Breast epithelium (tissue), 4 donors: ENCODE measurements at regions not wholly inside any gene's neighbourhood (a gene's known extent, or its start where the extent isn't known, plus 50 kb on each side); places are given as distances from the start of the nearest gene placed in this dataset.

Source experiments
- DNase-seq, 2 donors: peaks; one replicate each; pipeline ENCODE4 v3.0.0-alpha.2; 2019; ENCODE audit warnings: low spot score in 2 of 2
- H3K27ac ChIP-seq, 2 donors: fragments of 200-600 bp; sonication (generic) in 1 of 2; one replicate each; pipeline ENCODE4 v1.5.1; 2016 to 2019; ENCODE audit warnings: mild to moderate bottlenecking in 1 of 2
- H3K27me3 ChIP-seq, 2 donors: fragments of 200-600 bp; sonication (generic) in 1 of 2; one replicate each; pipeline versions ENCODE4 v1.5.1 to v1.6.0; 2017 to 2019; ENCODE audit warnings: control low read depth in 1 of 2, mild to moderate bottlenecking in 1 of 2
- H3K36me3 ChIP-seq: fragments of 200-600 bp; one replicate; pipeline ENCODE4 v1.5.1; 2019
- H3K4me1 ChIP-seq, 2 donors: fragments of 200-600 bp; sonication (generic); one replicate each; pipeline ENCODE4 v1.5.1; 2016 to 2019; ENCODE audit warnings: control low read depth in 1 of 2
- H3K4me3 ChIP-seq, 3 donors: fragments of 200-600 bp; sonication (generic); 1 replicate in 2 of 3; 2 replicates in 1 of 3; pipeline ENCODE4 v1.5.1; 2016 to 2019; ENCODE audit warnings: mild to moderate bottlenecking in 3 of 3, moderate library complexity in 2 of 3
- H3K9me3 ChIP-seq, 2 donors: fragments of 200-600 bp; sonication (generic) in 1 of 2; one replicate each; pipeline ENCODE4 v1.5.1; 2016 to 2019; ENCODE audit warnings: control low read depth in 1 of 2
- POLR2A ChIP-seq: fragments of 450-650 bp; IDR thresholded peaks from one replicate; pipeline ENCODE4 v1.6.1; 2016; ENCODE audit warnings: antibody characterized with exemption, mild to moderate bottlenecking, moderate library complexity
- POLR2AphosphoS5 ChIP-seq, 3 donors: sonication (generic); formaldehyde crosslinking; IDR thresholded peaks; one replicate each; pipeline ENCODE4 v1.6.1; 2017; ENCODE audit warnings: antibody characterized with exemption in 3 of 3
- intact Hi-C: fragments of 100-400 bp; cut with DNase I; formaldehyde crosslinking; loops from one replicate; pipeline ENCODE4 v1.15.1; 2023; ENCODE audit warnings: low total_unique reads
- TF ChIP-seq, protein P1 (sequence below), 3 donors: fragments of 450-650 bp; IDR thresholded peaks; one replicate each; pipeline ENCODE4 v1.5.1; 2016 to 2017; ENCODE audit warnings: antibody characterized with exemption in 3 of 3, mild to moderate bottlenecking in 3 of 3, moderate library complexity in 3 of 3

DNA sequence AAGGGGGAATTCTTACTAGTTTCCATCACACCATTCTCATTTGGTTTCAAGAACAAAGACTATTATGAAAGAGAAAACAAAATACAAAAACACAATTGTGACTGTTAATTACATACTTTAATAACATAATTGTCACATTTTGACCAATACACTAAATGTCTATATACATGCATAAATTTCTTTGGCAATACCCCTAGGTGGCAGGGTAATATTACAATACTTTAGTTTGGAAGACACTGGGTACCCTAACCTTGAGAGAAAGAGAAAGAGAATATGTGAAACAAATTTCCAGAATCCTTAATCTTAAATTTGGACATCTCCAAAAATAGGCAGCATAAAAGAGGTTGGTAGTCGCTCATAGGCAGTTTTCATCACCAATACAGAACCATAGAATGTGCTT lies 619.6 kb upstream of the ADAMTS16 start:
- H3K36me3 ChIP-seq: no peaks in the 10 kb centered on the region
- H3K9me3 ChIP-seq: no peaks in the 10 kb centered on the region
- no peak overlapping the region for H3K27ac ChIP-seq
- TF ChIP-seq, protein P1, sequence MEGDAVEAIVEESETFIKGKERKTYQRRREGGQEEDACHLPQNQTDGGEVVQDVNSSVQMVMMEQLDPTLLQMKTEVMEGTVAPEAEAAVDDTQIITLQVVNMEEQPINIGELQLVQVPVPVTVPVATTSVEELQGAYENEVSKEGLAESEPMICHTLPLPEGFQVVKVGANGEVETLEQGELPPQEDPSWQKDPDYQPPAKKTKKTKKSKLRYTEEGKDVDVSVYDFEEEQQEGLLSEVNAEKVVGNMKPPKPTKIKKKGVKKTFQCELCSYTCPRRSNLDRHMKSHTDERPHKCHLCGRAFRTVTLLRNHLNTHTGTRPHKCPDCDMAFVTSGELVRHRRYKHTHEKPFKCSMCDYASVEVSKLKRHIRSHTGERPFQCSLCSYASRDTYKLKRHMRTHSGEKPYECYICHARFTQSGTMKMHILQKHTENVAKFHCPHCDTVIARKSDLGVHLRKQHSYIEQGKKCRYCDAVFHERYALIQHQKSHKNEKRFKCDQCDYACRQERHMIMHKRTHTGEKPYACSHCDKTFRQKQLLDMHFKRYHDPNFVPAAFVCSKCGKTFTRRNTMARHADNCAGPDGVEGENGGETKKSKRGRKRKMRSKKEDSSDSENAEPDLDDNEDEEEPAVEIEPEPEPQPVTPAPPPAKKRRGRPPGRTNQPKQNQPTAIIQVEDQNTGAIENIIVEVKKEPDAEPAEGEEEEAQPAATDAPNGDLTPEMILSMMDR (IDR thresholded peaks at IDR 0.05): no peak
- TF ChIP-seq POLR2A: no peak
- no peak for TF ChIP-seq POLR2AphosphoS5 (IDR thresholded peaks at IDR 0.05)
- intact Hi-C loops: no loop called here
- H3K4me1 ChIP-seq: no peaks in the 10 kb centered on the region
- no peak overlapping the region for H3K4me3 ChIP-seq
- H3K27me3 ChIP-seq: no peaks in the 10 kb centered on the region
- no peak for DNase-seq

DNA sequence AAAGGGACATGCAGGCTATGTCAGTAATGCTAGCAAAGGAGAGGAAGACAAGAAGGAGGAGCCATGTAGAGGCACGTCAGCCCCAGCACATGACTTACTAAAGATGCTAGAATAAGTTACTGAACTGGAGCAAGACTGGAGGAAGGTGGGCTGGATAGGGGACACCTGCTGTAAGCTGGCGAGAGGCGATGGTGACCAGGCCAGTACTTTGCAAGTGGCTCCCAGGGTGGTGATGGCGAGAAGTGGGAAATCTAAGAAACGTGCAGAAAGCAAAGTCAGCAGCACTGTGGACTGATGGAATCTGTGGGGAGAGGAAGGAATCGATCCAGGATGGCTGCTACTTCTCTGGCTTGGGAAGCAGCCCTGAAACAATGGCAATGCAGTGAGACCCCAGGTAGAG lies 617.1 kb upstream of the ADAMTS16 start:
- TF ChIP-seq POLR2A: no peak
- no peak overlapping the region for H3K4me3 ChIP-seq
- H3K36me3 ChIP-seq: no peaks in the 10 kb centered on the region
- no peaks in the 10 kb centered on the region for H3K9me3 ChIP-seq
- no peaks in the 10 kb centered on the region for H3K4me1 ChIP-seq
- no peak overlapping the region for H3K27ac ChIP-seq
- intact Hi-C loops: no loop called here
- DNase-seq: no peak
- H3K27me3 ChIP-seq: no peaks in the 10 kb centered on the region

DNA sequence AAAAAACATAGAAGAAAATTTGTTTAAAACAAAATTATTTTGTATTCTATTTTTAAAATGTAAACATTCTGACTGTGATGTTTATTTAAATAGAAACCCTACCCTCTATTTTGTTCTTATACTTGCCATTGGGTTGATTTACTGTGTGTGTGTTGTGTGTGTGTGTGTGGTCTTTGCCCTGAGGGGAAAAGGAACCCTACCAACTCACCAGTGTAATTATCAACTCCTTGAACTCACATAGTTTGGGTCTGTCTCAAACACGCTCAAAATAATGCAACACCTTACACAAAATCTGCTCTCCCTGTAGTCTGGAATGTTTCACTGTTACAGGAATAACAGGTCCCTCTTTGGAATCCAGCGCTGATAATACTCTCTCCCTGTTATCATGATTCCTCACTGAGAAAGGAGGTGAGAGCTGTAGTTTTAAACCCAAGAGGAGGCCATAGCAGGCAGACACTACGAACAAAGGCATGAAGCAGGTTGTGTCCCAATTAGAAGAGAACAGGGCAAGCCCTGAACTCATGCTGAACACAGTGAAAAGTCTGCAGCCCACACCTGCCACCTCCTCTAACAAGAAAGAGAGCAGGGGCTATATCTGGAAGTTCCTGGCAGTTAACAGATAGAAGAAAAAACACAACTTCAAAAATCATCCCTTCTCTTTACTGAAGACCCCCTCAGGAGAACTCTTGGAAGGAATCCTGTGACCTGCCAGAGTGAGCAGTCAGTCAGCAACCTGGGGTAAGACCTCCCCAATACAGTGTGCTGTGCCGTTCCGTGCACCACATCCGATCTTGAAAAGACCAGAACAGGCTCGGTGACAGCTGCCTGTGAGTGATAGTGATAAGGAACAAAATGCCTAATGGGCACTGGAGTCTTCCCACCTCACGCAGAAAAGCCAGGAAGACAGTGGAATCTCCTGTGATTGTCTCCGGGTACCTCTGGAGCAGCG lies 608.1 kb upstream of the ADAMTS16 start:
- Histone ChIP-seq H3K4me1 (no peaks in the 10 kb centered on the region), H3K27ac (no peak overlapping the region), H3K36me3 (no peaks in the 10 kb centered on the region), H3K27me3 (no peaks in the 10 kb centered on the region), H3K4me3 (no peak overlapping the region), H3K9me3 (no peaks in the 10 kb centered on the region)
- no peak for DNase-seq
- TF ChIP-seq, protein P1 (IDR thresholded peaks at IDR 0.05): no peak
- TF ChIP-seq POLR2AphosphoS5 (IDR thresholded peaks at IDR 0.05) (no peak), POLR2A (no peak)
- intact Hi-C loops: no loop called here

DNA sequence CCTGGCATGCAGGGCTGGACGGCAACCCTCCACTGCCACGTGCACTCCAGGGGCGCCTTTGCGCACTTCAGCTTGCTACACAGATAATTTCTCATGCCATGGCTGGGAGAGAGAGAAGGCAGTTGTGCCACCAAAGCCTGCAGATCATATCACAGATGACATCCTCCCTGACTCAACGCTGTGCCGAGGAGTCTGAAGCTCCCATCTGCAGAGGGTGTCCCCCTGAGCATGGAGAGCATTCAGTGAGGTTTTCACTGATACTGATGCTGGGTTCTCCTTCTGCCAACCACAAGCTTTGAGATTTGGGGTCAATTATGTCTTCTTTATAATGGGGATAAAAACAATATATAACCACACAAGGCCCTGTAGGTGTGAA lies 607.4 kb upstream of the ADAMTS16 start:
- H3K4me1 ChIP-seq: no peaks in the 10 kb centered on the region
- intact Hi-C loops: no loop called here
- no peak for DNase-seq
- no peak overlapping the region for H3K27ac ChIP-seq
- peaks cover 0 to 3% of the 10 kb centered on the region in 2 donors for H3K9me3 ChIP-seq
- no peak overlapping the region for H3K4me3 ChIP-seq
- no peaks in the 10 kb centered on the region for H3K27me3 ChIP-seq
- TF ChIP-seq POLR2AphosphoS5 (IDR thresholded peaks at IDR 0.05) (no peak), POLR2A (no peak)
- TF ChIP-seq, protein P1 (IDR thresholded peaks at IDR 0.05): no peak
- no peaks in the 10 kb centered on the region for H3K36me3 ChIP-seq

DNA sequence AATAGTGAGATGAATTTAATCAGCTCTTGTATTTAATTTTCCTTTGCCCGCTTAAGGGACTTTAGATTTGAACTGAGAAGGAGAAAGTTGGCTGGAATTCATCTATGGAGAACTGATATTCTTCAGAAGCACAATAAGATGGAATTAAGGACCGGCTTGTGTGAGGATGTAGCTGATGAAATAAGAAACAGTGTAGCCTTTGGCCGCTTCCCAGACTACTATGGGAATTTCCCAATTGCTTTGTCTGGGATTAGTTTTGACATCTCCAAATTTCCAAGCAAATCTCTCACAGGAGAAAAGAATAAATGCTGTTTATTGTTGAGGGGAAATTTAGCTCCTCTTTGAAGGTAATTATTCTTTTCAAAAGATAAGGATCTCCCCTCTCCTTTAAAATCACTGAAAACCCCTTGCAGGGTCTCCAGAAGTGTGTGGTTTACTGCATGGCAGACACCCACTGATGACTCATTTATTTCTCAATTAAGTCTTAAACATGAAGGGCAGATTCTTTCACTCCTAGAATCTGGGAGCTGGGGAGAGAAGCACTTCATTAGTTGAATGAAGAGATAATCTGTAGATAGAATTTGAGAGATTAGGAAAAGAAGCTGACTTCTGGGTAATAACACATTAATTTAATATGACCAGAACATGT lies 606.5 kb upstream of the ADAMTS16 start:
- Histone ChIP-seq H3K4me3 (no peak overlapping the region), H3K27ac (no peak overlapping the region), H3K36me3 (no peaks in the 10 kb centered on the region), H3K27me3 (no peaks in the 10 kb centered on the region), H3K9me3 (peaks cover 0 to 4% of the 10 kb centered on the region in 2 donors), H3K4me1 (no peaks in the 10 kb centered on the region)
- no peak for DNase-seq
- intact Hi-C loops: no loop called here
- TF ChIP-seq, protein P1 (IDR thresholded peaks at IDR 0.05): no peak
- no peak for TF ChIP-seq POLR2A
- no peak for TF ChIP-seq POLR2AphosphoS5 (IDR thresholded peaks at IDR 0.05)
